GM11168 (cell line): ENCODE measurements at regions not wholly inside any gene's neighbourhood (a gene's known extent, or its start where the extent isn't known, plus 50 kb on each side); places are given as distances from the start of the nearest gene placed in this dataset.

ENCODE experiments used
- in situ Hi-C: fragments of 300-500 bp; cut with MboI; formaldehyde crosslinking; loops from one replicate; pipeline ENCODE4 v1.12.0; 2022; ENCODE audit warnings: low sequenced_read_pairs; ENCODE audit not compliant: unreplicated experiment

DNA sequence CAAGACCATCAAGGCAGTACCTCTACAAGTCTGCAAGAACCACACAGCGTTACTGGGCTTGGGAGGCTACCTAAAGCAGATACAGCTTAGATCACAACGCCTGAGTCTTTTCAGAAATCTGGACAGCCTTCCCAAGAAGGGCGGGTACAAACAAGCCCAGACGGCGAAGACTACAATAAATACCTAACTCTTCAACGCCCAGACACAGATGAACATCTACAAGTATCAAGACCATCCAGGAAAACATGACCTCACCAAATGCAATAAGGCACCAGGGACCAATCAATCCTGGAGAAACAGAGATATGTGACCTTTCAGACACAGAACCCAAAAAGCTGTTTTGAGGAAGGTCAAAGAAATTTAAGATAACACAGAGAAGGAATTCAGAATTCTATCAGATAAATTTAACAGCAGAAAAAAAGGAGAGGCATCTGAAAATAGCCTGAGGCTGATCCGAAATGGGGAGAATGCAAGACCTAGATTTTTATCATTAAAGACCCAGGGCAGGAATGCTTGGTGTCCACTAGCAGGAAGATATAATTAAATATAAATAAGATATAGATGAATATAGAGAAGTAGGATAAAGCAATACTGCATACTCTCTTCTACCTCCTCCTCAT lies 131.7 kb upstream of the COL21A1 start:
- in situ Hi-C loops = no loop called here

DNA sequence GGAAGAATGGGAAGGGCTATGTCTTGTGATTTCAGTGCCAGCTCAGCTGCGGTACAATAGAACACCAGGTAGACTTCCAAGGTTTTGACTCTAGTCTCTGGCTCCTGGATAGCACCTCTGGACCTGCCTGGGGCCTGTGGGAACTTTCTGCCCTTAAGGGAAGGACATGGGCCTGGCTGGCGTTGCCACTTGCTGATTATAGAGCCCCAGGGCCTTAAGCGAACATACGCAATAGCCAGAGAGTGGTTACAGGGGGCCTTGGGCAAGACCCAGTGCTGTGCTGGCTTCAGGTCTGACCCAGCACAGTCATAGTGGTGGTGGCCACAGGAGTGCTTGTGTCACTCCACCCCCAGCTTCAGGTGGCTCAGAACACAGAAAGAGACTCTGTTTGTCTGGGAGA lies 131.1 kb upstream of the COL21A1 start:
- in situ Hi-C loops = no loop called here

- in situ Hi-C loops = no loop called here
These were observed 129.9 kb upstream of the COL21A1 start for GRCh38 chr6:56377295-56377694.

DNA sequence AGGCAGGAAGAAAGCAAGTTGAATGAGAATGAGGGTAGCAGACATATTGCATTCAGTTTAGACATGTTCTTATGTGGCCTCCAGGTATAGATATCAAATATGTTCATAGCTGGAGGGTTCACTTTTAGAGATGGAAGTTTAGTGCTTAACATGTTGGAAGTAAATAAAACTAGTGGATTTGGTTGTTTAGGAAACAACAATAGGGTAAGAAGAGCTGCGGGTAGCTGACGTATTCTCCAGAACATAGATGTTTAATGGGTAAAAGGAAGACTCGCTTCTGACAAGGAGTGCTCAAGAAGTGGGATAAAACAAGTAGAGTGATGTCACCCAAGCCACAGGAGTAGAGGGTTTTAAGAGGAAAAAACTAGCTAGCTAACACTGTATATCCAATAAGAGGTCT lies 128.4 kb upstream of the COL21A1 start:
- in situ Hi-C loops = no loop called here

DNA sequence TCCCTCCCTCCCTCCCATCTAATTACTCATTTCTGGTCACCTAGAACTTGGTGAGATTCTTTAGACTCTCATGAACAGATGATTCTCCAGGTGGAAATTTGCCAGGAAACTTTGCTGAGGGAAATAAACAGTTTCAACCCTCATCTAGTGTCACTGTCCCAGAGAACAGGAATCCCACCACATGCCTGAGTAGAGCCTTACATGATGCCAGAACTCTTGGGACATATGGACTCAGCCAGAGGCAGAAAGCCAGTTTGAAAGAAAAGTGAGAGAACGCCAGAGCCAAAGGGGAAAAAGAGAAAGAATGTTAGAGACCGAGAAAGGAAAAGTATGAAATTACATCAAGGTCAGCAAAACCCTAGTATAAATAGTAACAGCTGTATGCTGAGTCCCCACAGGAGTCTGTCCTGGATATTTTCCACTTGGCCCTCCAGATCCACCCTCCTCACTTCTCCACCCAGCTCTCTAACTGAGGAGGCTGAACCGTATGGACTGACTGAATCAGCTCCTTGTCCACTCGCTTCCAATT lies 127.5 kb upstream of the COL21A1 start:
- in situ Hi-C loops = no loop called here

GRCh38 chr6:56372406-56372995 lies 125.1 kb upstream of the COL21A1 start:
- in situ Hi-C loops = no loop called here

- in situ Hi-C loops = no loop called here
These were observed 123.3 kb upstream of the COL21A1 start for GRCh38 chr6:56370561-56371211.

GRCh38 chr6:56370127-56370540 lies 122.8 kb upstream of the COL21A1 start:
- in situ Hi-C loops = no loop called here

DNA sequence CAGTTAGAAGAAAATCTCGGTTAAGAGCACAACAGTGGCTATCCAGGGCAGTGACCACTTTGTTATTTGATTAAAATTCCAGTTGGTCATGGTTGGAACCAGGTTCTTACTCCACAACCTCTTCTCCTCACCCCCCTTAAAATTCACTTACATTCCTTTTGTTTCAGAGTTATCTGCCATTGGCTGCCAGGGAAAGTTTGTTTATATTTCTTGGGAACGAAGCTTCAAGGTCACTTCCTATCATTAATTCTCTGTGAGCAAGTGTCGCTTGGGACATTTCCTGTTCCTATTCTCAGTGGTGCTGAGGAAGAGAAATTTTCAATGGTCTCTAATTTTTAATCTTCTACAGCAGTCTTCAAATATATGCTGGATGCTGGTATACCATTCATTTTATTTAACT lies 121.1 kb upstream of the COL21A1 start:
- in situ Hi-C loops = loop anchor here (10.0 kb wide), 1 partner anchor 206 kb away; no protein-coding TSS in a partner anchor

- in situ Hi-C loops = loop anchor here (10.0 kb wide), 1 partner anchor 209 kb away; no protein-coding TSS in a partner anchor
These were observed 118.9 kb upstream of the COL21A1 start for GRCh38 chr6:56366141-56366852.

DNA sequence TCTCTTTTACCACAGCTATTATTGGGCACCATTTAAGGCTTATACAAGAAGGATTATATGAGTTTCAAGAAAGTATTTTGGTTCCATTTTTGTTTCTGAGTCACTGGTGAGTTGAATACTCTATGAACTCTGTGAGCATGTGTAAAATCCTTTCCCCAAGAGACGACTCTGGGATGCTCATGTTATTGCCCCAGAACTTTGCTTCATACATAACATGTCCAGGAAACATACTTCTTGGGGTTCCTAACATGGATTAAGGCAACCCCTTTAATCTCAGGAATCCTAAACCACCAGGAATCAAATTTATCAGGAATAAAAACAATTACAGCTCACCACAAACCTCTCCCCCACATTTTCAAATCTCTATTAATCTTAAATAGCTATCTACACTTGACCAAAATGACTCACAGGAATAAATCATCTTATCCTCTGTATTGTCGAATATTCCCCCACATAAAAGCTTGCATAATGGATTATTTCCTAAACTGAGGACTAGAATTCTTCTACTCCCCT lies 117.5 kb upstream of the COL21A1 start:
- in situ Hi-C loops = loop anchor here (10.0 kb wide), 1 partner anchor 210 kb away; no protein-coding TSS in a partner anchor

- in situ Hi-C loops = loop anchor here (10.0 kb wide), 1 partner anchor 210 kb away; no protein-coding TSS in a partner anchor
These were observed 117.0 kb upstream of the COL21A1 start for GRCh38 chr6:56364431-56364826.

- in situ Hi-C loops = loop anchor here (10.0 kb wide), 1 partner anchor 211 kb away; no protein-coding TSS in a partner anchor
These were observed 116.5 kb upstream of the COL21A1 start for GRCh38 chr6:56363796-56364430.

DNA sequence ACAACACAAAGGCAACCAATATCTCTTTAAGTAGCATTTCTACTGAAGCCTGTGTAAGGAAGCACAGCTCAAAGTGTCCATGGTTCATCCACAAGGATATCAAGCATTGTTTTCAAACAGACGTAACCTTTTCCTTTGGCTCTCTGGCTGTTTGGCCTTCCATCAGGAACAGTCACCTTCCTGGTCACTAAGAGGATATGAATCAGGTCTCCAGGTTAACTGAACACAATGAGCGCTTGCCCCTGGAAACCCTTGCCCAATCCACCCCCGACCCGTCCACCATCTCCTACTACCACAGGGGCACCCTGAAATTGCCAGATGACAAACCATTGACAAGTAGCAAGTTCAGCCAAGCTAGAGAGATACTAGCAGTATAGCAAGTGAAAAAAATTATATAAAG lies 114.4 kb upstream of the COL21A1 start:
- in situ Hi-C loops = loop anchor here (10.0 kb wide), 1 partner anchor 213 kb away; no protein-coding TSS in a partner anchor

DNA sequence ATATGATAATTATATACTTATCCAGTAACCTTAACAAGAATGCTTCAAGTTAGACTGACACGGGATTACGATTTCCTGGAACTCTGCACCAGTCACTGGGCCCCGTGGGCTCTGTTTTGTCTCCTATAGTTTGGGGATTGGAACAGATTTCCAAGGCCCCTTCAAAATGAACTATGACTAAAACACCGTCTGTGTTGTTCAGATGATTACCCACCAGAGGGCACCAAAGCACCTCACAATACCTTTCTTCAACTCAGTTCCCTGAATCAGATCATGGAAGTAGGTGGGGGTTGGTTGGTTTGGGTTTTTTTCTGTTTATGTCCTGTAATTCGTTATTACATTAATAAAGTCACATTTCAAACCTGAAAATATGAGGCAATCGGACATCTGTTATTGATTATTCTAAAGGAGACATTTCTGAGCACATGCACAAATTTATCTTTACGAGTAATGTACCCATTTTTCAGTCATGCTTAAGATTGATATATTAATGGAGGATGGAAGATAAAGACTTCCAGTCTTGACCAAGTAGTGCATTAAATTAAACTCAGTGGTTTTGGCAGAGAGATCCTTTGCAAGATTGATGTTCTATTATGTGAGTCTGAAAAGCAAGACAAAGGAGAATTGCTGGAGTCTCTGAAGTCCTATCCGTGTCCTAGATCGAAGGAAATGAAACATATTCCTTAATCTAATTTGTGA lies 112.0 kb upstream of the COL21A1 start:
- in situ Hi-C loops = loop anchor here (10.0 kb wide), 1 partner anchor 105 kb away; no protein-coding TSS in a partner anchor

GRCh38 chr6:56357616-56358373 lies 110.4 kb upstream of the COL21A1 start:
- in situ Hi-C loops = loop anchor here (10.0 kb wide), 1 partner anchor 107 kb away; no protein-coding TSS in a partner anchor

- in situ Hi-C loops = loop anchor here (10.0 kb wide), 1 partner anchor 108 kb away; no protein-coding TSS in a partner anchor
These were observed 109.0 kb upstream of the COL21A1 start for GRCh38 chr6:56356426-56356825.

- in situ Hi-C loops = loop anchor here (10.0 kb wide), 1 partner anchor 111 kb away; no protein-coding TSS in a partner anchor
These were observed 106.5 kb upstream of the COL21A1 start for GRCh38 chr6:56353860-56354259.
